IMR-90 (cell line): ENCODE measurements at regions not wholly inside any gene's neighbourhood (a gene's known extent, or its start where the extent isn't known, plus 50 kb on each side); places are given as distances from the start of the nearest gene placed in this dataset.
"Not testable (repeated sequence)": the region's sequence is repeated elsewhere in the genome, so short reads cannot be mapped to it uniquely, and the experiment has no call there.

Experiments
- ATAC-seq: fragments of 200-7000 bp; cut with Tn5 transposase; 2 replicates; pipeline ENCODE4 v1.9.1; 2020; ENCODE audit warnings: low read depth, mild to moderate bottlenecking, moderate library complexity
- BruUV-seq: library from RNA; stranded (reverse); fragments of 400-500 nt; replicated peaks from 2 replicates; lab custom pipeline; 2021; lab: Mats Ljungman, UMichigan
- CTCF ChIA-PET: fragments of 300-600 bp; formaldehyde crosslinking; extraction: SDS; loops from one replicate; lab custom pipeline; 2021; ENCODE audit warnings: antibody characterized with exemption; lab: Yijun Ruan, JAX
- POLR2A ChIA-PET: fragments of 300-600 bp; sonication (Branson Sonifier 250); formaldehyde crosslinking; loops from one replicate; lab custom pipeline; 2022; ENCODE audit warnings: antibody characterized with exemption; ENCODE audit not compliant: unreplicated experiment; lab: Charles Lee
- DNase-seq: peaks from one replicate; pipeline ENCODE4 v3.0.0; 2013
- H2AFZ ChIP-seq: replicated peaks from 2 replicates; pipeline ENCODE3; 2013; ENCODE audit warnings: low read length, mild to moderate bottlenecking; ENCODE audit not compliant: poor library complexity
- H2AK5ac ChIP-seq: 2 replicates; pipeline ENCODE4 v1.6.1; 2013; ENCODE audit warnings: low read depth, low read length, inconsistent platforms
- H2AK9ac ChIP-seq: replicated peaks from 2 replicates; pipeline ENCODE3; 2013; ENCODE audit warnings: mild to moderate bottlenecking, low read depth, low read length, moderate library complexity; ENCODE audit not compliant: poor library complexity
- H2BK120ac ChIP-seq: 2 replicates; pipeline ENCODE4 v1.6.1; 2013; ENCODE audit warnings: low read depth, low read length, inconsistent platforms
- H2BK15ac ChIP-seq: 3 replicates; pipeline ENCODE4 v1.6.1; 2013; ENCODE audit warnings: low read depth, low read length, inconsistent platforms
- H2BK20ac ChIP-seq: 2 replicates; pipeline ENCODE4 v1.6.1; 2013; ENCODE audit warnings: low read depth, mild to moderate bottlenecking, inconsistent platforms, low read length, moderate library complexity
- H2BK5ac ChIP-seq: 2 replicates; pipeline ENCODE4 v1.6.1; 2013; ENCODE audit warnings: mild to moderate bottlenecking, low read depth, low read length, inconsistent platforms; ENCODE audit not compliant: poor library complexity, severe bottlenecking
- H3K14ac ChIP-seq: replicated peaks from 2 replicates; pipeline ENCODE4 v1.6.1; 2013; ENCODE audit warnings: low read depth, low read length, inconsistent platforms
- H3K18ac ChIP-seq: 2 replicates; pipeline ENCODE4 v1.6.1; 2013; ENCODE audit warnings: low read depth, low read length, control low read depth
- H3K23ac ChIP-seq: 2 replicates; pipeline ENCODE4 v1.6.1; 2013; ENCODE audit warnings: low read depth, low read length, inconsistent platforms
- H3K27ac ChIP-seq: 2 replicates; pipeline ENCODE4 v1.5.1; 2013; ENCODE audit warnings: mild to moderate bottlenecking, control low read depth, low read length; ENCODE audit not compliant: insufficient read depth
- H3K27me3 ChIP-seq: 2 replicates; pipeline ENCODE4 v1.6.1; 2013; ENCODE audit warnings: low read length; ENCODE audit not compliant: control insufficient read depth, insufficient read depth
- H3K36me3 ChIP-seq: 2 replicates; pipeline ENCODE4 v1.6.1; 2013; ENCODE audit warnings: low read length, mixed read lengths; ENCODE audit not compliant: control insufficient read depth, insufficient read depth
- H3K4ac ChIP-seq: 2 replicates; pipeline ENCODE4 v1.6.1; 2013; ENCODE audit warnings: low read depth, low read length, inconsistent platforms
- H3K4me1 ChIP-seq: 2 replicates; pipeline ENCODE4 v1.6.1; 2013; ENCODE audit warnings: low read length, mixed read lengths; ENCODE audit not compliant: control insufficient read depth, insufficient read depth
- H3K4me2 ChIP-seq: 2 replicates; pipeline ENCODE4 v1.6.1; 2013; ENCODE audit warnings: low read depth, mild to moderate bottlenecking, control low read depth, low read length, moderate library complexity
- H3K4me3 ChIP-seq: 2 replicates; pipeline ENCODE4 v1.5.1; 2013; ENCODE audit warnings: low read depth, mild to moderate bottlenecking, control low read depth, low read length, moderate library complexity; ENCODE audit not compliant: insufficient read depth
- H3K56ac ChIP-seq: 2 replicates; pipeline ENCODE4 v1.6.1; 2013; ENCODE audit warnings: low read length, inconsistent platforms; ENCODE audit not compliant: insufficient read depth; ENCODE audit errors: extremely low read depth
- H3K79me1 ChIP-seq, 2 experiments: 2 replicates each; pipeline ENCODE4 v1.6.1; 2013; ENCODE audit warnings: low read length in 2 of 2, inconsistent platforms in 1 of 2, low read depth in 1 of 2
- H3K9ac ChIP-seq: 2 replicates; pipeline ENCODE4 v1.6.1; 2013; ENCODE audit warnings: low read depth, low read length, control low read depth
- H3K9me1 ChIP-seq: 2 replicates; pipeline ENCODE4 v1.6.1; 2013; ENCODE audit warnings: low read length, inconsistent platforms; ENCODE audit not compliant: insufficient read depth
- H3K9me3 ChIP-seq: 2 replicates; pipeline ENCODE4 v1.6.1; 2013; ENCODE audit warnings: low read length; ENCODE audit not compliant: control insufficient read depth, insufficient read depth
- H4K20me1 ChIP-seq: 2 replicates; pipeline ENCODE4 v1.6.1; 2013; ENCODE audit warnings: low read length, inconsistent platforms; ENCODE audit not compliant: insufficient read depth
- H4K5ac ChIP-seq: 2 replicates; pipeline ENCODE4 v1.6.1; 2013; ENCODE audit warnings: mild to moderate bottlenecking, low read depth, low read length, control low read depth
- H4K8ac ChIP-seq, 2 experiments: 2 replicates each; pipeline ENCODE4 v1.6.1; 2013; ENCODE audit warnings: low read depth in 2 of 2, low read length in 2 of 2, control low read depth in 1 of 2, inconsistent platforms in 1 of 2
- H4K91ac ChIP-seq: 2 replicates; pipeline ENCODE4 v1.6.1; 2013; ENCODE audit warnings: low read depth, low read length, inconsistent platforms; ENCODE audit not compliant: insufficient read depth
- WGBS, 2 experiments: methylation state at CpG; one replicate each; pipeline versions ENCODE4 v1.1.5 to v1.1.7; 2013; ENCODE audit warnings: missing lambda C conversion rate in 2 of 2; ENCODE audit not compliant: insufficient read length in 1 of 2; ENCODE audit errors: extremely low coverage in 2 of 2; 5-methylcytosine and 5-hydroxymethylcytosine counted together
- dilution Hi-C: fragments of 300-500 bp; cut with HindIII; formaldehyde crosslinking; loops from one replicate; pipeline ENCODE4 v1.14.3; 2018; ENCODE audit warnings: low sequenced_read_pairs; ENCODE audit not compliant: unreplicated experiment
- in situ Hi-C: fragments of 300-500 bp; cut with MboI; formaldehyde crosslinking; loops from 3 replicates; pipeline ENCODE4 v1.14.3; 2019; ENCODE audit warnings: low sequenced_read_pairs, inconsistent platforms, mixed read lengths
- intact Hi-C: fragments of 100-400 bp; cut with micrococcal nuclease; formaldehyde crosslinking; loops from 2 replicates; pipeline ENCODE4 v1.10.0; 2022

DNA sequence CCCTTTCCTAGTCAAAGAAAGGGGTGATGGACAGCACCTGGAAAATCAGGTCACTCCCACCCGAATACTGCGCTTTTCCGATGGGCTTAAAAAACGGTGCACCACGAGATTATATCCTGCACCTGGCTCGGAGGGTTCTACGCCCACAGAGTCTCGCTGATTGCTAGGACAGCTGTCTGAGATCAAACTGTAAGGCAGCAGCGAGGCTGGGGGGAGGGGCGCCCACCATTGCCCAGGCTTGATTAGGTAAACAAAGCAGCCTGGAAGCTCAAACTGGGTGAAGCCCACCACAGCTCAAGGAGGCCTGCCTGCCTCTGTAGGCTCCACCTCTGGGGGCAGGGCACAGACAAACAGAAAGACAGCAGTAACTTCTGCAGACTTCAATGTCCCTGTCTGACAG lies 783.4 kb downstream of the NSUN3 start:
- H3K23ac ChIP-seq, dilution Hi-C loops, H2BK15ac ChIP-seq, H3K4me2 ChIP-seq, H4K8ac ChIP-seq, ATAC-seq, H3K79me1 ChIP-seq, H3K4me1 ChIP-seq, H2AFZ ChIP-seq, H2BK120ac ChIP-seq, H3K14ac ChIP-seq, intact Hi-C loops, H3K36me3 ChIP-seq, H3K56ac ChIP-seq, H3K9me3 ChIP-seq, H3K27me3 ChIP-seq, H3K18ac ChIP-seq, H3K9ac ChIP-seq, H2AK9ac ChIP-seq, DNase-seq, H3K27ac ChIP-seq, H4K5ac ChIP-seq, H2AK5ac ChIP-seq, H2BK20ac ChIP-seq, H3K4me3 ChIP-seq, CTCF ChIA-PET, H2BK5ac ChIP-seq, POLR2A ChIA-PET, H4K91ac ChIP-seq, in situ Hi-C loops, H3K9me1 ChIP-seq, BruUV-seq, H4K20me1 ChIP-seq, H3K4ac ChIP-seq: not testable (repeated sequence)
- 50% methylated on average over 2 of the region's 10 CpGs; no CpG with 5 or more reads in 1 of the 2 experiments for WGBS, 2 experiments
